ENCODE measurements at regions not wholly inside any gene's neighbourhood (a gene's known extent, or its start where the extent isn't known, plus 50 kb on each side); places are given as distances from the start of the nearest gene placed in this dataset.

DNA sequence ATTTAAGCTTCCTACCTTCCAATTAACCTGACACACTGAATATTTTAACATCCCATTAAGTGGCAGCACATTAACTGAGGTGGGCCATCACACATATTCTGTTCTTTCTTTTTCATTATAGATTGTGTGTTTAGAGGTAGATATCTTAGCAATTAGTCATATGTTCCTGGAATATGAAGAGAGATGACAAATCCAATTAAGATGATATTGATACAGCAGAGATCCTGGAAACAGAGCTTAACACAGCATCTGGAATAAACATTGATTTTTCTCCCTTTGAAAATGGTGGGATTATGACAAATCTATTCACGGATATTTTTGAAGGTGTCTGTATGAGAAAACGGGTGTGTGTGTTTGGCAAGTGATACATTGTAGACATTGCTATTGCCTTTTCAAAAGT is 448.0 kb downstream of the CDH10 start:
- 35% methylated on average over 2 of the region's 2 CpGs for WGBS (ENCODE audit: insufficient coverage, insufficient replicate concordance, low lambda C conversion rate, missing lambda C conversion rate)
- no peaks in the 10 kb centered on the region for H4K20me1 ChIP-seq (ENCODE audit: control insufficient read depth, insufficient read depth)

More for the DNA sequence above, 448.0 kb downstream of the CDH10 start:
- FAIRE-seq, result no peak
- no peaks in the 10 kb centered on the region for H3K9me3 ChIP-seq (replicated peaks; ENCODE audit: control insufficient read depth, insufficient read depth, low read length)
- H3K27me3 ChIP-seq (replicated peaks in 1 of 2; ENCODE audit: control insufficient read depth in 2 of 2, insufficient read depth in 2 of 2, low read length in 1 of 2), result no peaks in the 10 kb centered on the region
- ChIA-PET RAD21 (ENCODE audit: unreplicated experiment) (no interaction called here), POLR2A (no interaction called here), SMC1A (ENCODE audit: uncharacterized antibody, unreplicated experiment) (no interaction called here), CTCF (interaction anchor here (0.5 kb wide), 1 partner anchor 37 kb away, joined by 3 read pairs; no protein-coding TSS in a partner anchor)
- in situ Hi-C loops (cut with MboI), result no loop called here
- no peak for DNase-seq (ENCODE audit: low read depth, low spot score)
- no peaks in the 10 kb centered on the region for H3K79me2 ChIP-seq (ENCODE audit: control insufficient read depth, insufficient read depth, low read length)
- H3K4me1 ChIP-seq (ENCODE audit: control insufficient read depth, insufficient read depth, low read length), result no peaks in the 10 kb centered on the region
- no peak overlapping the region for H3K4me2 ChIP-seq (ENCODE audit: control insufficient read depth, insufficient read depth)
- no TSS peak for BruUV-seq (replicated peaks)
- intact Hi-C loops (cut with micrococcal nuclease; ENCODE audit: unreplicated experiment), result no loop called here
- TF ChIP-seq, protein P1, sequence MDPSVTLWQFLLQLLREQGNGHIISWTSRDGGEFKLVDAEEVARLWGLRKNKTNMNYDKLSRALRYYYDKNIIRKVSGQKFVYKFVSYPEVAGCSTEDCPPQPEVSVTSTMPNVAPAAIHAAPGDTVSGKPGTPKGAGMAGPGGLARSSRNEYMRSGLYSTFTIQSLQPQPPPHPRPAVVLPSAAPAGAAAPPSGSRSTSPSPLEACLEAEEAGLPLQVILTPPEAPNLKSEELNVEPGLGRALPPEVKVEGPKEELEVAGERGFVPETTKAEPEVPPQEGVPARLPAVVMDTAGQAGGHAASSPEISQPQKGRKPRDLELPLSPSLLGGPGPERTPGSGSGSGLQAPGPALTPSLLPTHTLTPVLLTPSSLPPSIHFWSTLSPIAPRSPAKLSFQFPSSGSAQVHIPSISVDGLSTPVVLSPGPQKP (IDR thresholded peaks at IDR 0.05; ENCODE audit: low read depth, low read length), result no peak
- TF ChIP-seq MEF2B (IDR thresholded peaks at IDR 0.05; ENCODE audit: partially characterized antibody, poor library complexity, severe bottlenecking), result no peak
- no peak for TF ChIP-seq CREB1 (IDR thresholded peaks at IDR 0.05; ENCODE audit: low read depth)
- no peak for TF ChIP-seq SMC3 (IDR thresholded peaks at IDR 0.05; ENCODE audit: borderline replicate concordance, low read length)
- TF ChIP-seq, protein P2, sequence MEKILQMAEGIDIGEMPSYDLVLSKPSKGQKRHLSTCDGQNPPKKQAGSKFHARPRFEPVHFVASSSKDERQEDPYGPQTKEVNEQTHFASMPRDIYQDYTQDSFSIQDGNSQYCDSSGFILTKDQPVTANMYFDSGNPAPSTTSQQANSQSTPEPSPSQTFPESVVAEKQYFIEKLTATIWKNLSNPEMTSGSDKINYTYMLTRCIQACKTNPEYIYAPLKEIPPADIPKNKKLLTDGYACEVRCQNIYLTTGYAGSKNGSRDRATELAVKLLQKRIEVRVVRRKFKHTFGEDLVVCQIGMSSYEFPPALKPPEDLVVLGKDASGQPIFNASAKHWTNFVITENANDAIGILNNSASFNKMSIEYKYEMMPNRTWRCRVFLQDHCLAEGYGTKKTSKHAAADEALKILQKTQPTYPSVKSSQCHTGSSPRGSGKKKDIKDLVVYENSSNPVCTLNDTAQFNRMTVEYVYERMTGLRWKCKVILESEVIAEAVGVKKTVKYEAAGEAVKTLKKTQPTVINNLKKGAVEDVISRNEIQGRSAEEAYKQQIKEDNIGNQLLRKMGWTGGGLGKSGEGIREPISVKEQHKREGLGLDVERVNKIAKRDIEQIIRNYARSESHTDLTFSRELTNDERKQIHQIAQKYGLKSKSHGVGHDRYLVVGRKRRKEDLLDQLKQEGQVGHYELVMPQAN (conservative IDR thresholded peaks at IDR 0.05), result no peak
- TF ChIP-seq TARDBP (IDR thresholded peaks at IDR 0.05; ENCODE audit: borderline replicate concordance), result no peak
- TF ChIP-seq PAX5 (IDR thresholded peaks at IDR 0.05; ENCODE audit: borderline replicate concordance, low read depth, low read length), result no peak
- TF ChIP-seq FOXK2 (IDR thresholded peaks at IDR 0.05), result no peak
- no peak for TF ChIP-seq MEF2A (IDR thresholded peaks at IDR 0.05; ENCODE audit: insufficient read depth, low read depth, low read length)
- no peak for TF ChIP-seq RBBP5 (conservative IDR thresholded peaks at IDR 0.05)
- TF ChIP-seq E2F4 (IDR thresholded peaks at IDR 0.05; ENCODE audit: low read depth, low read length), result no peak
- no peak for TF ChIP-seq ZNF687 (IDR thresholded peaks at IDR 0.05)
- no peak for TF ChIP-seq PML (IDR thresholded peaks at IDR 0.05; ENCODE audit: low read length)
- no peaks in the 10 kb centered on the region for H3K36me3 ChIP-seq (ENCODE audit: control insufficient read depth in 2 of 2, insufficient read depth in 2 of 2, low read length in 1 of 2)
- no peak overlapping the region for H3K9ac ChIP-seq (ENCODE audit: control insufficient read depth, insufficient read depth, low read length)
- no peak overlapping the region for H2AFZ ChIP-seq (ENCODE audit: control insufficient read depth, low read depth, low read length)
- ATAC-seq, result no peak
- H3K4me3 ChIP-seq, result no peak overlapping the region
- no peak overlapping the region for H3K27ac ChIP-seq (ENCODE audit: control insufficient read depth, insufficient read depth)

Measured in GM12878 (cell line).